PC-3 (cell line): ENCODE measurements at regions not wholly inside any gene's neighbourhood (a gene's known extent, or its start where the extent isn't known, plus 50 kb on each side); places are given as distances from the start of the nearest gene placed in this dataset.
"Not testable (repeated sequence)": the region's sequence is repeated elsewhere in the genome, so short reads cannot be mapped to it uniquely, and the experiment has no call there.

Experiments
- ATAC-seq: fragments of 200-7000 bp; cut with Tn5 transposase; 2 replicates; pipeline ENCODE4 v1.9.1; 2020; ENCODE audit warnings: mild to moderate bottlenecking, moderate library complexity
- BruUV-seq: library from RNA; stranded (reverse); fragments of 400-500 nt; replicated peaks from 2 replicates; lab custom pipeline; 2021; lab: Mats Ljungman, UMichigan
- CTCF ChIA-PET: fragments of 300-600 bp; sonication (Branson Sonifier 250); formaldehyde crosslinking; loops from one replicate; lab custom pipeline; 2022; ENCODE audit warnings: antibody characterized with exemption; lab: Charles Lee
- POLR2A ChIA-PET: fragments of 300-600 bp; sonication (Branson Sonifier 250); formaldehyde crosslinking; loops from one replicate; lab custom pipeline; 2022; ENCODE audit warnings: antibody characterized with exemption; ENCODE audit not compliant: unreplicated experiment; lab: Charles Lee
- DNase-seq: peaks from one replicate; pipeline ENCODE4 v3.0.0-alpha.2; 2015
- H2AFZ ChIP-seq: fragments of 300-600 bp; sonication (generic); 2 replicates; pipeline ENCODE4 v1.6.0; 2016; ENCODE audit warnings: antibody characterized with exemption, low read length
- H3F3A ChIP-seq: fragments of 300-600 bp; sonication (generic); one replicate; pipeline ENCODE4 v1.6.0; 2017; ENCODE audit warnings: antibody characterized with exemption, low read length, control low read depth, mild to moderate bottlenecking; ENCODE audit not compliant: unreplicated experiment
- H3K27ac ChIP-seq: fragments of 300-600 bp; sonication (generic); 2 replicates; pipeline ENCODE4 v1.5.1; 2016; ENCODE audit warnings: mild to moderate bottlenecking, low read length
- H3K27me3 ChIP-seq: fragments of 300-600 bp; sonication (generic); 2 replicates; pipeline ENCODE4 v1.6.1; 2016; ENCODE audit warnings: low read length, mixed read lengths
- H3K36me3 ChIP-seq: fragments of 300-600 bp; sonication (generic); 2 replicates; pipeline ENCODE4 v1.6.1; 2016; ENCODE audit warnings: low read depth, mixed run types, low read length, mixed read lengths
- H3K4me1 ChIP-seq: fragments of 300-600 bp; sonication (generic); 2 replicates; pipeline ENCODE4 v1.5.1; 2016; ENCODE audit warnings: low read length; ENCODE audit not compliant: insufficient read depth
- H3K4me2 ChIP-seq: fragments of 300-600 bp; sonication (generic); 2 replicates; pipeline ENCODE4 v1.6.0; 2016; ENCODE audit warnings: low read length
- H3K4me3 ChIP-seq: fragments of 300-600 bp; sonication (generic); 2 replicates; pipeline ENCODE4 v1.5.1; 2016; ENCODE audit warnings: mild to moderate bottlenecking, low read length, mixed read lengths
- H3K79me2 ChIP-seq: fragments of 300-600 bp; sonication (generic); 2 replicates; pipeline ENCODE4 v1.6.1; 2017; ENCODE audit warnings: low read length, mixed read lengths
- H3K9ac ChIP-seq: fragments of 300-600 bp; sonication (generic); 2 replicates; pipeline ENCODE4 v1.6.0; 2016; ENCODE audit warnings: mild to moderate bottlenecking, low read length
- H3K9me2 ChIP-seq: fragments of 300-600 bp; sonication (generic); replicated peaks from 2 replicates; pipeline ENCODE4 v1.6.1; 2016; ENCODE audit warnings: mixed run types, low read length, mixed read lengths
- H3K9me3 ChIP-seq: fragments of 300-600 bp; sonication (generic); 2 replicates; pipeline ENCODE4 v1.6.1; 2016; ENCODE audit warnings: low read length, mixed read lengths
- H4K20me1 ChIP-seq: fragments of 300-600 bp; sonication (generic); 2 replicates; pipeline ENCODE4 v1.6.1; 2016; ENCODE audit warnings: low read length, mixed read lengths
- CTCF ChIP-seq: fragments of 300-600 bp; sonication (generic); conservative IDR thresholded peaks from 2 replicates; pipeline ENCODE4 v1.5.1; 2017; ENCODE audit warnings: antibody characterized with exemption, low read depth, mild to moderate bottlenecking, low read length
- EZH2 ChIP-seq: fragments of 300-600 bp; sonication (generic); IDR thresholded peaks from one replicate; pipeline ENCODE4 v1.6.1; 2017; ENCODE audit warnings: antibody characterized with exemption, mild to moderate bottlenecking, low read length; ENCODE audit not compliant: unreplicated experiment
- EZH2phosphoT487 ChIP-seq: fragments of 300-600 bp; sonication (generic); IDR thresholded peaks from 2 replicates; pipeline ENCODE4 v1.6.1; 2018; ENCODE audit warnings: mild to moderate bottlenecking, antibody characterized with exemption, low read length, borderline replicate concordance
- intact Hi-C: fragments of 100-400 bp; cut with micrococcal nuclease; formaldehyde crosslinking; loops from 2 replicates; pipeline ENCODE4 v1.9.0; 2023

GRCh38 chr12:69047990-69048389, 115.0 kb upstream of the CPM start:
- no peak overlapping the region for H3K9ac ChIP-seq
- no peak overlapping the region for H2AFZ ChIP-seq

GRCh38 chr12:69049855-69050254, 116.9 kb upstream of the CPM start:
- H3K9me3 ChIP-seq, H3F3A ChIP-seq, H3K4me2 ChIP-seq, H3K79me2 ChIP-seq, DNase-seq, ATAC-seq, POLR2A ChIA-PET, H4K20me1 ChIP-seq, H3K9me2 ChIP-seq, H3K4me3 ChIP-seq, H3K9ac ChIP-seq, H3K27me3 ChIP-seq, H3K27ac ChIP-seq, H3K36me3 ChIP-seq, BruUV-seq, H2AFZ ChIP-seq, CTCF ChIA-PET: not testable (repeated sequence)
- intact Hi-C loops: loop anchor here (5.0 to 10.0 kb wide), 2 partner anchors 128 to 485 kb away; no protein-coding TSS in a partner anchor
- peaks cover 23% of the 10 kb centered on the region for H3K4me1 ChIP-seq

More at GRCh38 chr12:69047990-69048389, 115.0 kb upstream of the CPM start:
- no peaks in the 10 kb centered on the region for H3K9me3 ChIP-seq
- TF ChIP-seq EZH2 (no peak), CTCF (no peak), EZH2phosphoT487 (no peak)
- no peak for ATAC-seq
- ChIA-PET CTCF (no interaction called here), POLR2A (no interaction called here)
- H4K20me1 ChIP-seq: no peaks in the 10 kb centered on the region
- no peaks in the 10 kb centered on the region for H3K27me3 ChIP-seq
- no peak overlapping the region for H3K4me2 ChIP-seq
- no peaks in the 10 kb centered on the region for H3F3A ChIP-seq
- no peak overlapping the region for H3K4me3 ChIP-seq
- H3K36me3 ChIP-seq: no peaks in the 10 kb centered on the region
- no peak overlapping the region for H3K27ac ChIP-seq
- peaks cover 14% of the 10 kb centered on the region for H3K4me1 ChIP-seq
- H3K9me2 ChIP-seq: no peaks in the 10 kb centered on the region
- BruUV-seq: no TSS peak
- no peak for DNase-seq
- no peaks in the 10 kb centered on the region for H3K79me2 ChIP-seq
- intact Hi-C loops: no loop called here

- H3K79me2 ChIP-seq: no peaks in the 10 kb centered on the region
- H3K4me1 ChIP-seq: peaks cover 23% of the 10 kb centered on the region
- CTCF ChIA-PET: interaction anchor here (0.6 to 0.9 kb wide), 2 partner anchors 169 to 223 kb away, joined by 3 read pairs; no protein-coding TSS in a partner anchor
- intact Hi-C loops: loop anchor here (2.0 to 10.0 kb wide), 3 partner anchors 28 to 488 kb away; no protein-coding TSS in a partner anchor
- ATAC-seq: peak; percentile 87
- no peaks in the 10 kb centered on the region for H3K27me3 ChIP-seq
- POLR2A ChIA-PET: interaction anchor here (0.7 kb wide), 1 partner anchor 657 kb away, joined by 3 read pairs; no protein-coding TSS in a partner anchor
- H3K9me2 ChIP-seq: no peaks in the 10 kb centered on the region
- peak overlapping the region; percentile 71 for H3K4me2 ChIP-seq
- peak overlapping the region; percentile 84 for H3K27ac ChIP-seq
- H3K4me3 ChIP-seq: peak overlapping the region; percentile 39
- TF ChIP-seq EZH2 (no peak), EZH2phosphoT487 (no peak), CTCF (0 out of 2 replicates have a peak, but pooled peaks have one; percentile 21)
- peak; percentile 91 for DNase-seq
- no peaks in the 10 kb centered on the region for H3K36me3 ChIP-seq
- no peaks in the 10 kb centered on the region for H4K20me1 ChIP-seq
- H3K9me3 ChIP-seq: no peaks in the 10 kb centered on the region
- peak overlapping the region; percentile 56 for H2AFZ ChIP-seq
- H3F3A ChIP-seq: no peaks in the 10 kb centered on the region
- no TSS peak for BruUV-seq
- H3K9ac ChIP-seq: peak overlapping the region; percentile 44
Measured at GRCh38 chr12:69052613-69053408, 119.8 kb upstream of the CPM start.
